HUES6 (cell line): ENCODE measurements at regions not wholly inside any gene's neighbourhood (a gene's known extent, or its start where the extent isn't known, plus 50 kb on each side); places are given as distances from the start of the nearest gene placed in this dataset.

Source experiments
- H3K27ac ChIP-seq: 2 replicates; pipeline ENCODE4 v1.7.0; 2013; ENCODE audit warnings: low read depth, mild to moderate bottlenecking, low read length, inconsistent platforms
- H3K27me3 ChIP-seq: 2 replicates; pipeline ENCODE4 v1.6.1; 2013; ENCODE audit warnings: low read length; ENCODE audit not compliant: control insufficient read depth, insufficient read depth
- H3K36me3 ChIP-seq: 2 replicates; pipeline ENCODE4 v1.6.1; 2013; ENCODE audit warnings: low read length; ENCODE audit not compliant: control insufficient read depth, insufficient read depth
- H3K4me1 ChIP-seq: 2 replicates; pipeline ENCODE4 v1.6.1; 2013; ENCODE audit warnings: low read length; ENCODE audit not compliant: control insufficient read depth, insufficient read depth
- H3K4me3 ChIP-seq: 2 replicates; pipeline ENCODE4 v1.5.1; 2013; ENCODE audit warnings: low read depth, low read length
- H3K9ac ChIP-seq: one replicate; pipeline ENCODE4 v1.6.1; 2013; ENCODE audit warnings: mild to moderate bottlenecking, low read length
- H3K9me3 ChIP-seq: 2 replicates; pipeline ENCODE4 v1.6.1; 2013; ENCODE audit warnings: low read depth, low read length; ENCODE audit not compliant: control insufficient read depth, insufficient read depth

DNA sequence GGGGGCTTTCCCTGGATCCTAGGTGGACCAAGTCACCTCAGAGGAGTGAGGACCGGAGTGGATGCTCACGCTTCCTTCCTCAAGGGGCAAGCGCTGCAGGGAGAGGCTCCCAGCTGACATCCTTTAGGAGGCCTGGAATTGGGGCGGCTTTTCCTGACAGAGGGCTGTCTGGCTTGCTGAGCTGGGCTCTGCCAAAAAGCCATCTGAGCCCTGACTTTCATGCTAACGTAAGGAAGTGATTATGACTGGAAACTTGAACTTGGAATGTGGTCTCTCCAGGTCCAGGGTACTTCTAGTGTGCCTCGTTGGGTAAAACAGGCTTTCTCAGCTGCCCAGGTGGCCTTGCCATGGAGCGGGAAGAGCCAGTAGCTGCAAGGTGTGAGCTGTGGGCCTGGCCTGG is 268.3 kb upstream of the SPRED2 start:
- H3K4me3 ChIP-seq, result no peak overlapping the region
- H3K36me3 ChIP-seq, result no peaks in the 10 kb centered on the region
- no peak overlapping the region for H3K9ac ChIP-seq
- no peaks in the 10 kb centered on the region for H3K9me3 ChIP-seq
- no peak overlapping the region for H3K27ac ChIP-seq
- no peaks in the 10 kb centered on the region for H3K27me3 ChIP-seq
- H3K4me1 ChIP-seq, result no peaks in the 10 kb centered on the region

GRCh38 chr2:65700004-65700651 is 267.7 kb upstream of the SPRED2 start:
- H3K4me1 ChIP-seq, result no peaks in the 10 kb centered on the region
- no peak overlapping the region for H3K4me3 ChIP-seq
- H3K9ac ChIP-seq, result no peak overlapping the region
- no peaks in the 10 kb centered on the region for H3K36me3 ChIP-seq
- H3K9me3 ChIP-seq, result no peaks in the 10 kb centered on the region
- no peaks in the 10 kb centered on the region for H3K27me3 ChIP-seq
- no peak overlapping the region for H3K27ac ChIP-seq

GRCh38 chr2:65691816-65692215 is 259.4 kb upstream of the SPRED2 start:
- no peaks in the 10 kb centered on the region for H3K36me3 ChIP-seq
- no peak overlapping the region for H3K27ac ChIP-seq
- H3K4me1 ChIP-seq, result no peaks in the 10 kb centered on the region
- no peaks in the 10 kb centered on the region for H3K27me3 ChIP-seq
- H3K4me3 ChIP-seq, result no peak overlapping the region
- H3K9me3 ChIP-seq, result no peaks in the 10 kb centered on the region
- no peak overlapping the region for H3K9ac ChIP-seq

- Histone ChIP-seq H3K4me3 (no peak overlapping the region), H3K4me1 (no peaks in the 10 kb centered on the region), H3K27ac (no peak overlapping the region), H3K9ac (no peak overlapping the region), H3K9me3 (no peaks in the 10 kb centered on the region), H3K36me3 (no peaks in the 10 kb centered on the region), H3K27me3 (no peaks in the 10 kb centered on the region)
Measured at GRCh38 chr2:65688141-65688886, 255.9 kb upstream of the SPRED2 start.

- peaks cover 3% of the 10 kb centered on the region; the same call in 1 of the 2 replicates for H3K9me3 ChIP-seq
- H3K4me1 ChIP-seq, result no peaks in the 10 kb centered on the region
- H3K27me3 ChIP-seq, result no peaks in the 10 kb centered on the region
- H3K4me3 ChIP-seq, result no peak overlapping the region
- no peak overlapping the region for H3K27ac ChIP-seq
- no peak overlapping the region for H3K9ac ChIP-seq
- H3K36me3 ChIP-seq, result no peaks in the 10 kb centered on the region
Measured at GRCh38 chr2:65687614-65688013, 255.2 kb upstream of the SPRED2 start.

DNA sequence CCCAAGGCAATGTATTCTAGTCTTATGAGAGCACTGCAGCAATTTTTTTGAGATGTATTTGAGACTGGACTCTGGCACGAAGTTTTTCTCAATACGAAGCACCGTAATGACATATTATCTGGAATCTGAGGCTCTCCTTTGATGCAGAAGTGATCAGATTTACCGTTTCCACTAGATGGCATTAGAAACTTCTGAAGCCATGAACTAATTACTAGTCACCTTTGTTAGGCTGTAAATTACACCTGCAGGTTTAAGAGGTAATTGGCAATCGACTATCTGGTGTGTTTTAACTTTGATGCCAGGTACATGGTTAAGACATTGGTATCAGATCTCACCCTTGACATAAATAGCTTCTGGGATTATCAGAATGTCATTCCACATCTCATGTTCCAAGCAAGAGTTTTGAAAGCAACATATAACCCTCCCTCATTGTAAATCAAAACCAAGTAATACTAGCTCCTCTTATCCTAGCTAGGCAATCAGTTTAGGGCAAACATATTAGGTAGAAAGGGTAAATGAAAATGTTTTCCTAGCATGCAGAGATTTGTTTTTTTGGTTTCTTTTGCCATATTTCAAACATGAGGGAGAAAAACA is 254.6 kb upstream of the SPRED2 start:
- peaks cover 8% of the 10 kb centered on the region; the same call in 1 of the 2 replicates for H3K9me3 ChIP-seq
- no peak overlapping the region for H3K27ac ChIP-seq
- H3K27me3 ChIP-seq, result no peaks in the 10 kb centered on the region
- no peaks in the 10 kb centered on the region for H3K4me1 ChIP-seq
- H3K36me3 ChIP-seq, result no peaks in the 10 kb centered on the region
- no peak overlapping the region for H3K4me3 ChIP-seq
- no peak overlapping the region for H3K9ac ChIP-seq

- no peak overlapping the region for H3K27ac ChIP-seq
- peaks cover 8% of the 10 kb centered on the region; the same call in 1 of the 2 replicates for H3K9me3 ChIP-seq
- H3K9ac ChIP-seq, result no peak overlapping the region
- no peaks in the 10 kb centered on the region for H3K27me3 ChIP-seq
- H3K36me3 ChIP-seq, result no peaks in the 10 kb centered on the region
- no peak overlapping the region for H3K4me3 ChIP-seq
- no peaks in the 10 kb centered on the region for H3K4me1 ChIP-seq
Measured at GRCh38 chr2:65681503-65681902, 249.1 kb upstream of the SPRED2 start.

DNA sequence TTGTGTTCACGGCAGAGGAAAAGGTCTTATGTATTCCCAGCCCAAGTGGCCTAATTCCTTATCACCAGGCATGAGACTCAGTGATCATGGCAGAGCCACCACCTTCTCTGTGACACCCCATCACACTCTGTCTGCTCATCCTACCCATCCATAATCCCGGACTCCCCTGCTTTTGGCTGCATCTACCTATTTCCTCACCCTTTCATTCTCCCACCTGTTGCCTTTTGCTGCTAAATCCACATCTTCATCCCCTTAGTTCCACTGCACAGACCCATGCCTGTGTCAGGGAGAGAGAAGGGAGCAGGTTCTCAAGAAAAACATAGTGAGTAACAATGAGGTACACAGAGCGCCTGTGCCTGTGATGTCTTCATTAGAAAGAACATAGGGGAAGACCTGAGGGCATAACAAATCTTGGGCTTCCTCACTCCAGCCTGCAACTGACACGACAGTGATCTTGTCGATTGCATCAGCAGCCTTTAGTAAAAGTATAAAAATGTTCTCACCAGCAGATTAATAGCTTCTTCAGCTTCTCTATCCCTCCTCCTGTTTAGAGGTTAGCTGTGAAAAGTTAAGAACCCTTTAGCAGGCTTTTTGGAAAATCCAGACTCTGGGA is 246.5 kb upstream of the SPRED2 start:
- Histone ChIP-seq H3K4me3 (no peak overlapping the region), H3K9me3 (peaks cover 16% of the 10 kb centered on the region; the same call in 1 of the 2 replicates), H3K36me3 (no peaks in the 10 kb centered on the region), H3K9ac (no peak overlapping the region), H3K4me1 (no peaks in the 10 kb centered on the region), H3K27ac (no peak overlapping the region), H3K27me3 (no peaks in the 10 kb centered on the region)

DNA sequence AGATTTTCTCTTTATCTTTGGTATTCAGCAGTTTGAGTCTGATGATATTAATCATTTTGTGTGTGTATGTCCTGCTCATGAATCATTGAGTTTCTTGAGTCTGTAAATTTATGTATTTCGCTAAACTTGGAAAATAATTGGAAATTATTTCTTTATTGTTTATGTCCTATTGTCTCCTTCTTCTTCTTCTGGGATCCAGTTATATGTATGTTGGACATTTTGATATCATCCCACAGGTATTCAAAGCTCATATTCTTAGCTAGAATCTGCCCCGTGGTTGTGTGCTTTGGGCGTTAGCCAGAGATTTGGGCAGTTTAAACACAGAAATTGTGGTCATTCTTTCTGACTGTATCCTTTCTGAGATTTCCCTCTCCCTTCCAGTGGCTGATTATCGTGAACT is 243.0 kb upstream of the SPRED2 start:
- Histone ChIP-seq H3K4me3 (no peak overlapping the region), H3K27me3 (no peaks in the 10 kb centered on the region), H3K36me3 (no peaks in the 10 kb centered on the region), H3K9ac (no peak overlapping the region), H3K9me3 (0 out of 2 replicates have a peak, but pooled peaks cover 7% of the 10 kb centered on the region), H3K27ac (no peak overlapping the region), H3K4me1 (no peaks in the 10 kb centered on the region)

DNA sequence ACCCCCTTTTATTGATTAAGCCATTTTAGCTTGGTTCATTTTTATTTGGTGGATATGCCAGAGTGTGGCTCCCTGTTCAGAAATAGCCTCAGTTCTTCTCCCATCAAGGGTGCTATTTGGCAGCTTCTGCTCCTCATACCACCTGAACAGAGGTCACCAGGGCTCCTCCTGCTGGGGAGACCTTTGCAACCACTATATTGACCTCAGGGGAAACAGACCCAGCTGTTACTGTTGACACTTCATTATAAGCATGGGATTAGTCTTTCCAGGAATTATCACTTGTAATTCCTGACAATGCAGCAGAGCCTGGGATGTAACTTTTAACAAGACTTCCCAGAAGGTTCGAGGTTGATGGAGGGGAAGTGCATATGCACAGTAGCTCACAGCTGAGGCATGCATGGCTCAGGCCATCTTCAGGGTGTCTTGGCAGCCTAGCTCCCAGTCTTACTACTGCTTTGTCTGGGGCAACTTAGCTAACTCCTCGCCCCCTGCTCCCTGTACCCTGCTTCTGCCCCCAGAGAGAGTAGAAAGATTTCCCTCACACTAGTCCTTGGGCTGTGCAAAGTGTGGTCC is 239.4 kb upstream of the SPRED2 start:
- Histone ChIP-seq H3K27me3 (no peaks in the 10 kb centered on the region), H3K9me3 (peaks cover 32% of the 10 kb centered on the region), H3K4me1 (no peaks in the 10 kb centered on the region), H3K36me3 (no peaks in the 10 kb centered on the region), H3K27ac (no peak overlapping the region), H3K9ac (no peak overlapping the region), H3K4me3 (no peak overlapping the region)
